GM21526 (cell line): ENCODE measurements at regions not wholly inside any gene's neighbourhood (a gene's known extent, or its start where the extent isn't known, plus 50 kb on each side); places are given as distances from the start of the nearest gene placed in this dataset.

Experiments
- ATAC-seq: cut with Tn5 transposase; IDR thresholded peaks from one replicate; pipeline ENCODE4 v1.9.1; 2021; ENCODE audit warnings: moderate library complexity; ENCODE audit not compliant: unreplicated experiment, low FRiP score

GRCh38 chr6:113631666-113632065 is 225.5 kb upstream of the MARCKS start:
- ATAC-seq = no peak

- ATAC-seq = peak; percentile 34
These were observed 224.8 kb upstream of the MARCKS start for GRCh38 chr6:113632220-113632864.

GRCh38 chr6:113633638-113634037 is 223.5 kb upstream of the MARCKS start:
- ATAC-seq = no peak

GRCh38 chr6:113634352-113635163 is 222.6 kb upstream of the MARCKS start:
- ATAC-seq = no peak

GRCh38 chr6:113635222-113635986 is 221.7 kb upstream of the MARCKS start:
- ATAC-seq = no peak

- ATAC-seq = no peak
These were observed 220.8 kb upstream of the MARCKS start for GRCh38 chr6:113636357-113636824.

GRCh38 chr6:113640051-113640450 is 217.1 kb upstream of the MARCKS start:
- no peak for ATAC-seq

- ATAC-seq = no peak
These were observed 215.0 kb upstream of the MARCKS start for GRCh38 chr6:113642001-113642713.

GRCh38 chr6:113642714-113643406 is 214.3 kb upstream of the MARCKS start:
- ATAC-seq = peak; percentile 83

- ATAC-seq = no peak
These were observed 213.8 kb upstream of the MARCKS start for GRCh38 chr6:113643407-113643770.

GRCh38 chr6:113644861-113645575 is 212.1 kb upstream of the MARCKS start:
- ATAC-seq = no peak

- ATAC-seq = no peak
These were observed 211.6 kb upstream of the MARCKS start for GRCh38 chr6:113645576-113645970.

GRCh38 chr6:113645986-113646385 is 211.2 kb upstream of the MARCKS start:
- ATAC-seq = no peak

- no peak for ATAC-seq
These were observed 210.4 kb upstream of the MARCKS start for GRCh38 chr6:113646701-113647100.

GRCh38 chr6:113647143-113647889 is 209.8 kb upstream of the MARCKS start:
- ATAC-seq = peak; percentile 32

GRCh38 chr6:113648698-113649097 is 208.4 kb upstream of the MARCKS start:
- ATAC-seq = no peak

- ATAC-seq = no peak
These were observed 207.9 kb upstream of the MARCKS start for GRCh38 chr6:113649276-113649675.

GRCh38 chr6:113649880-113650609 is 207.1 kb upstream of the MARCKS start:
- no peak for ATAC-seq
